GM18873 (cell line): ENCODE measurements at regions not wholly inside any gene's neighbourhood (a gene's known extent, or its start where the extent isn't known, plus 50 kb on each side); places are given as distances from the start of the nearest gene placed in this dataset.

Experiments used
- ATAC-seq: cut with Tn5 transposase; IDR thresholded peaks from one replicate; pipeline ENCODE4 v1.9.1; 2021; ENCODE audit warnings: mild to moderate bottlenecking, moderate library complexity, moderate number of reproducible peaks; ENCODE audit not compliant: unreplicated experiment, low FRiP score

DNA sequence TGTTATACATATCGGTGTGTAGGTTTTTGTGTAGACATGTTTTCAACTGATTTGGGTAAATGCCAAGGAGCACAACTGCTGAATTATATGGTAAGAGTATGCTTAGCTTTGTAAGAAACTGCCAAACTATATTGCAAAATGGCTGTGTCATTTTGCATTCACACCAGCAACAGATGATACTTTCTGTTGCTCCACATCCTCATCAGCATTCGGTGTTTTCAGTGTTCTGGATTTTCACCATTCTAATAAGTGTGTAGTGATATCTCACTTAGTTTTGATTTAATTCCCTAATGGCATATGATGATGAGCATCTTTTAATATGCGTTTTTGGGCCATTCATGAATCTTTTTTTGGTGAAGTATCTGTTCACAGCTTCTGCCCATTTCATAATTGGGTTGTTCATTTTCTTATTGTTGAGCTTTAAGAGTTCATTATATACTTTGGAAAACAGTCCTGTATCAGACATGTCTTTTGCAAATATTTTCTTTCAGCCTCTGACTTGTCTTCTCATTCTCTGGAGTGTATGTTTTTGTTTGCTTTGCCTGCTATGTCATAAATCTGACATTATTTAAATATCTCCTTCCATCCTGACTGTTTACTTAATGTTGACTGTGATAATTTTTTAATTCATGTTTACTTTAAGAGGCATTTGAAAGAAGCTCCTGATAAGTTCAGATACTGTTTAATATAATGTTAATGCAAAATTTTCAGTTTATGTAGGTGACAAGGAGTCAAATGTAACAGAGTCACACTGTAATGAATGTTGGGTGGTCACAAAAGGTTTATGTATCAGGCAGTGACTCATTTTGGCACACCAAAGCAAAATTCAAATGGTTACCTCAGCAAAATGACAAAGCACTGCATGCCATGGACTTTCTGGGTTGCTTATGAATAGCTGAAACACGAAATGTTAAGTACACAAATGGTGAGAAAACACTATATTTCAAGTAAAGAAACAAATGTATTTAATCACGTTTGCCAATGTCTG lies 181.1 kb upstream of the DAB2 start:
- ATAC-seq, result no peak

DNA sequence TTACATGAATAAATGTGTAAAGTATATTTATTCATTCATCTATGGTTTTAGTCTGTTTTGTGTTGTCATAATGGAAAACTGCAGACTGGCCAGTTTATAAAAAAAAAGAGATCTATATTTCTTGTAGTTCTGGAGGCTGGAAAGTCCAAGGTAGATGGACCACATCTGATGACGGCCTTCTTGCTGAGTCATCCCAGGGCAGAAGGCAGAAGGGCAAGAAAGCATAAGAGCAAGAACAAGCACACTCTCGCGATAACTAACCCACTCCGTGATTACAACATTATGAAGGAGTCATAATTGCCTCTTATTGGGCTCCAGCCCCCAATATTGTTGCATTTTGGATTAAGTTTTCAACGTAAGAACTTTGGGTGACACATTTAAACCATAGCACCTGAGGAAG lies 180.4 kb upstream of the DAB2 start:
- no peak for ATAC-seq

DNA sequence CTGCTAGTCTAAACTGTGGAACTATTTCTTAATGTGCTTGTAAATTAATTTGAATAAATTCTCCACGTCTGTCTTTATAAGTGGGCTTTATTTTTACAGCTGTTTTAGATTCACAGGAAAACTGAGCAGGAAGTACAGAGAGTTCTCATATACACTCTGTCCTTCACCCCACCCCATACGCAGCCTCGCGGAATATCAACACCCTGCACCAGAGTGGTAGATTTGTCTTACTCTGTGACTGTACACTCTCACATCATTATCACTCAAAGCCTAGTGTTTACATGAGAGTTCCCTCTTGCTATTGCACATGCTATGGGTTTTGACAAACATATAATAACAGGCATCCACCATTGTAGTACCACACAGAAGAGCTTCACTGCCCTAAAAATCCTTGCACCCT lies 179.7 kb upstream of the DAB2 start:
- no peak for ATAC-seq

DNA sequence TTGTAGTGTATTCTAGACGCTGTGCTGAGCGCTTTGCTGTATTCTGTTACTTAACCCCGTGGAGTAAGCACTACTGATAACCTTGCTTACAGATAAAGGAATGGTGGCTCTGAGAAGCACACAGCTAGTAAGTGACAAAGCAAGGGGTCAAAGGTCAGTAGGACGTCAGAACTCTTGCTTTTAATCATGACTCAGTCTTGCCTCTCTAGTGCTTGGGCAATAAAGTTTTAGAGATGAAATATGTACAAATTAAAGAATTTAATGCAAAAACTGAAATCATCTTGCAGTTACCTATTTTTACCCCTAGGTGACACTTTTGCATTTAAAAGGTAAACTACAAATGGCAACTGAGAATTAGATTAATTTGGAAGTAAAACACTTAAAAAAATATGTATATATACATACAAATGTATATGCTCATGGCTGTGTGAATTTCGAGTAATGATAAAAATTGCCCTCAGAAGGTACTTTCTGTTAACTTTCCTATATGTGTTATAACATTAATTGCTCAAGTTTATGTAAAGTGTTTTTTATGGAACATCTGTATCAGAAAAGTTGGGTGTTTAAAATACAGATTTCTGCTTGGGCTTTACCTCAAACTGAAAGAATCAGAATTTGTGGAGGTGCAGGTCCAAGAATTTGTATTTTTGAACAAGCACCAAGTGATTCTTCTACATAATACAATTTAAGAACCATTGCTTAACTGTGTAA lies 175.1 kb upstream of the DAB2 start:
- no peak for ATAC-seq

DNA sequence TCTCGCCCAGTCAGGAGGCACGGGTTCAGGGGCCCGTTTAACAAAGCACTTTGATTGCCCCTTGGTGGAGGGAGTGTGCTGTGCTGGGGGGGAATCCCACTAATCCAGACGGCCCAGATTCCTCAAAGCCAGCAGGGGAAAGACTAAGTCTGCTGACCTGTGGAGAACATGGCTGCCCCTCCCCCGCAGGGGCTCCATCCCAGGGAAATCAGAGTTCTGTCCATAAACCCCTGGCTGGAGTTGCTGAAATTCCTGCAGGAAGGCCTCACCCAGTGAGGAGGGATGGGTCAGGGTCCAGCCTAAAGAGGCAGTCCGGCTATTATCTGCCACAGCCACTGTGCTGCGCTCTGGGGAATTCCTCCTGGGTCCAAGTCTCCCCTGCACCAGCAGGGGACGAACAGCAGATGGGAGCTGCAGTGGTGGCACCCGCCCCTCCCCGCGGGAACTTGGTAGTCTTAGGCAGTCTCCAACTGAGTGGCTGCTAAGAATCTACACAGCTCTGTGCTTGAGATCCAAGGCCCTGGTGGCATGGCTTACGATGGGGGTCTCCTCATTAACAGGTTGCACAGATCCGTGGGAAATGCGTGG lies 174.0 kb upstream of the DAB2 start:
- ATAC-seq, result no peak

DNA sequence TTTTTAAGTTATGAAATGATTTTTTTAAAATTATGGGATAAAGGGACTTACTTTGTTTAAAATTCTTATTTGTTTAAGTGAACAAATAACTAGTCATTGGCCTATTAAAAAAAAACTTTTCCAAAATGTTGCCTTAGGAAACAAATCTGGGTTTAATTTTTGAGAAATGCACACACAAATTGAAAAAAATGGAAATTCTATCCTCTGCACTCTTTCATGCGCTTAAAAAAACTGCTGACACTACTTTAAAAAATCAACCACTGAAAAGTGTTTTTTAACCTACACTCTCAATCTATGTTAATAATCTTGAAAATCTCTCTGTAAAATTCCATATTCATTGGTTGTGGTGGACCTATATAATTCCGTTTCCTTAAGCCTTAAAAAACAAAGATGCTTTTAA lies 163.4 kb upstream of the DAB2 start:
- ATAC-seq, result no peak

DNA sequence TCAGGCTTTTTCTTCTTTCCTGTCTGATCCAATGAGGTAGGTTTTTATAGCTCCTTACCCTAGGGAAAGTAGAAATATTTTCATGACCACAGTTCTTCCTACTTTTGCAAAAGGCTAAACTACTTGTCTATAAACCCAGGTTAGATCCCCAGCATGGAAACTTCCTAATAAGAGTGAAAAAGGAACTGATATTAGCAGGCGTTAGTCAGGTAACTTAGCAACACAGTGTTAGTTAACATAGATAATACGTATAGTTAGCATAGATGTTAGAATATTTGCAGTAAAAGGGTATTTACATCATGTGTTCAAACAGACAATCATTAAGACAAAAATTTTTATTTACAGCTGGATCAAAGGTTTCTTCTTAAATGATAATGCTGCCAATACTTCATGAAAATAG lies 162.9 kb upstream of the DAB2 start:
- ATAC-seq, result no peak

DNA sequence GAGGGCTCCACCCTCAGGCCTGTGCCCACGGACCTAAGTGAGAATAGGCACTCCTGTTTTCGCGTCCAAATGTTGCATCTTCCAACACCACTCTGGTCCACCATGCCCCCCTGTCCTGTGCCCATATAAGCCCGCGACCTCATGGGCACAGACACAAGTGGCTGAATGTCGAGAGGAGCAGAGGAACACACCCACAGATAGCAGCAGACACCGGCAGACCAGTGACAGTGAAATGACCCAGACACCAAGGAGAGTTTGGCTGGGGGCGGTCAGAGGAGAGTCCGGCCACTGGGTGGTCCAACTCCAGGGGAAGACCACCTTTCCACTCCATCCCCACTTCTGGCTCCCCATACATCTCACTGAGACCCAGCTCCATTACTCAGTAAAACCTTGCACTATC lies 161.4 kb upstream of the DAB2 start:
- no peak for ATAC-seq

DNA sequence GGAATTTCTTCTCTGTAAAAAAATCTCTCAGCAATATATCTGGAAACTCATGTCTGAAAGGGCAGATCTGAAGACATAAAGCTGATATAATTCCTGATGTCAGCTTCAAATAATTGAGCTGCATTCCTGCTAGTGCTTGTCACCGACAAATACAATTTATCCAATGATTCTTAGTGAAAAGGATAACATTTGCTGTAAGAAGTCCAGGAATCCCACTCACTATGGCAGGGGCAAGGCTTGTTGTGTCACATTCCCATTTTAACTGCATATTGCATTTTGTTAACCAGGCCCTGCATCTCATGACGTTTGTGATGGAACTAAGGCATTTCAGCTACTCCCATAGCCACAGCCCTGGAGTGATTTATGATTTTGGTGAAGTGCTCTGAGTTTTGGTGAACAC lies 160.1 kb upstream of the DAB2 start:
- no peak for ATAC-seq

DNA sequence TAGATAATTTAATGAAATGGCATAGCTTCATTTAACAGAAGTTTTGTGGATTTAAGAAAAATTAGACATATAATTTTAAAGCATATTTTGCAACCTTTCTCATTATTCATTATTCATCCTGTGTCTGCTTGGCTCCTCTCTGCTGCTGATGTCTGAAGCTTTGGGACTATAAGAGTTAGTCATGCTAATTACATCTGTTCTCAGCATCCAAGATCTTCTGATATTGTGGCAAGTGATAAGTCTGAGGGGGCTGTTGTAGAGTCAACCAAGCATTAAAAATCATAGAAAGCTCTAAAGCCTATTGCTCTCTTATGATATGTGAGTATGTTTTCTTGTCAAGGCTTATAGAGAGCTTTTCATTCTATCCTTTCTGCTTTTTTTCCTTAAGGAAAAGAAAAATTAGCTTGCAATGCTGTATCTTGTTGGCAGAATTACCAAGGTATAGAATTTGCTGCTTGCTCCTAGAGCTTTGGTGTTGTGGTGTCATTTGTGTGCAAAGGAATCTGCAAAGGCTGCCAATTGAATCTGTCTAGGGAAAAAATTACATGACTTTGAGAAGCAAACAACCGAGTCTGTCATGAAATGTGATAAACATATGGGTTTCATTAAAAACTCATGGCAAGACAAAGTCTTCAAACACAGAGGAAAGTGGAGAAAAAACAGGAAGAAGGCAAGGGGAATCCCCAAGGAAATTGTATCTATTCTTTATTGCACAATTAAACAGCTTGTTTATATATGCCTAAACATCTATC lies 156.1 kb upstream of the DAB2 start:
- ATAC-seq, result no peak

DNA sequence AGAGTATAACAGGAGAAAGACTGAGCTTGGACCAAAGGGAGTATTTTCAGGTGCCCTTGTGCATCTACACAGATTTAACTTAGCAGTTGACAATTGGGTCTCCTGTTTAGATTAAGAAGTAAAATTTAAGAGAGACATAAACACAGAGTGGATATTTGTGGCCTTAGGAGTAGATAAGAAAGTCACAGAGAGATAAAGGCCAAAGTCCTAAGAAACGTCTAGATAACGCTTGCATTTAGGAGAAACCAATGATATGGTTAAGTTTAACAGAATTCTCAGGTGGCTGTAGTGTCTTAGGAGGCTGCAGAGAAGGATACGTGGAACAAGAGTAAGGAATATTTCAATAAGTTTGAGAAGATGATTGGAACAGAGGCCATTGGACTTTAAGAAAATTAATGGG lies 155.0 kb upstream of the DAB2 start:
- ATAC-seq, result no peak

DNA sequence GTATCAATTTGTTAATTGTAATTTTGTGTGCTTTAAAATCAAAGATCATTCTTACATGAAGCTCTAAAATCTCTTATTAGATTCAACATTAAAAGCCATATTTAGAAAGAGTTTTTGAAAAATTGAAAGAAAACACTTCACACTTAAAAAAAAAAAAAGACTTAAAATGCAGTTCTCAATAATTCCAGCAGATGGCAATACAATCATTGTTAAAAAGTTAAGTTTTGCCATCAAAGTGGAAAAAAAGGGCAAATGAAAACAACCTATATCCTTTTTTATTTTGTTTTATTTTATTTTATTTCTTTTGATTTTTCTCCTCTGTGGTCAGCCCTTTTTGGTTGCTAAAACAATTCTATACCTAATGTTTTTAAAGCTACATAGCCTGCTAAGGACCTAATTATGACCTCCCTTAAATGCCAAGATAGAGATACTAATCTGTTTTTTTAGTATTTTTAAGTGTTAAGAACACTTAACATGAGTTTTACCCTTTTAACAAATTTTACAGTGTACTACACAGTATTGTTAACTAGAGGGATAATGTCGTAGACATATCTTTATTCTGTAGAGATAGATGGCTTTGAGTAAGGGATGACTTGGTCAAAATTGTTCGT lies 154.2 kb upstream of the DAB2 start:
- ATAC-seq, result no peak

DNA sequence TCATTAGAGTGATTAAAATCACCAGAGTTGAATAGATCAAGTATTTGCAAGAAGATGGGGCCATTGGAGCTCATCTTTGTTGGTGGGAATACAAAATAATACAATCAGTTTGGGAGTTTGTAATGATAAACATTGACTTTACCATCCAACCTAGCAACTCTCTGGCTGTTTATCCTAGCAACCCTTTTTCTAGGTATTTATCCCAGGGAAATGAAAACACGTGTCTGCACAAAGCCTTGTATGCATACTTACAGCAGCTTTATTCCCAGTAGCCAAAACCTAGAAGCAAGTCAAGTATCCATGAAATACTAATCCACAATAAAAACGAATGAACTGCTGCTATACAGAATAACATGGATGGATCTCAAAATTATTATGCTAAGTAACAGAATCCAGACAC lies 152.7 kb upstream of the DAB2 start:
- ATAC-seq, result no peak

DNA sequence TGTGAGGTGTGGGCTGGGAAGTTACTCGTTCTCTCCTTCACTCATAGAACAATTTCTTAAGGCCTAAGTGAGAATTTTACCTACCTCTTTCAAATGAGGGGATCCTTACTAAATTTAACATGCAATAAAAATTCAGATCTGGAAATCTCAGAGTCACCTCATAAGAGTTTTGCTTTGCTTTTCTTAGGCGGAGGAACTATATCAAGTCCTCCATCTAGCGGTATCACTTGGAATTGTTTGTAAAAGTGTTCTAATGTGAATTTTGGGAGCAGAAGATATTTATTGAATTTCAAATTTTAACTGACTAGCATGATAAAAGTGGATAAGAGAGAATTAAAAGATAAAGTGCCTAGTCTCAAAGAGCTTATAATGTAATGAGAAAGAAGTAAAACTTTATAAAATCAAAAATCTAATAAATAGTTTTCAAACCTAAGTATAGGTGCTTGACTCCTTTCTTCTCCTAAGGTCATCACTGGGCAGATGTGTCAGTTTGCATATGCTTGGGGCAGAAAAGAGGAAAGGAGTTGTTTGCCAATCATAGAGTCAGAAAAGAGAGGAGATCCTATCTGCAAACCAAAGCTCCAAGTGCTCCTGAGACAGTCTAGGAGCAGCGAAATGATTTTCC lies 145.7 kb upstream of the DAB2 start:
- ATAC-seq, result no peak

DNA sequence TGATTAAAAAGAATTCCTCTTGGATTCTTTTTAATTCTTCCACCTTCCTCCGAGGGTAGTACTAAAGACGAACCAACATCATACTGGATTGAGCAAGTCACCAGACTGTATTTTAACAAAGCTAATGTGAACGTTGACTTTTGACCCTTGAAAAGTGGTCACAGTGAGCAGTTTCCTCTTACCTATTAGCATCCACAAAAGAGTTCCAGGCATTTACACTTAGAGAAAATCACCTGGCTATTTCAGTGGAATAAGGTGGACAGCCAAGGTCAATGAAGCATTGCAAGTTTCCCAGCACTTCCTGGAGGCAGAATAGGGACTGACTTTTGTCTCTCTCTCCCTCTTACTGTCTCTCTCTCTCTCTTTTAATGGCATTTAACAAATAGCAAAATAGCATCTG lies 145.1 kb upstream of the DAB2 start:
- ATAC-seq, result no peak

DNA sequence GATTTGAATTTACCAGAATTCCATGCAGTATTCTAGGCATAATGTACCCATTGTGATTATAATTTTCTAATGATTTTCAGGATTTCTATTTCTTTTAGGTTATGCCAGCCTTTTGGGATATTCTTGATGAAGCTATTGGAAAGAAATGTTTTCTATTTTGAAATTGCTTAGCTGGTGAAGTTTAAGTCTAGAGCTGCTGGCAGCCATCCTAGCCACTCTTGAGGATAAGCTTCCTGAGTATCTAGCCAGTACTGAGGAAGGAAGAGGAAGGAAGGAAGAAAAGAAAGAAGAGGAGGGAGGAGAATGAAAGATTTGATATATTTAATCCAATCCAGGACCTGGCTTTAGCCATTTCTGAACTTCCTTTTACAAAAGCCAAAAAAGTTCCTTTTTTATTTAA lies 142.1 kb upstream of the DAB2 start:
- no peak for ATAC-seq

DNA sequence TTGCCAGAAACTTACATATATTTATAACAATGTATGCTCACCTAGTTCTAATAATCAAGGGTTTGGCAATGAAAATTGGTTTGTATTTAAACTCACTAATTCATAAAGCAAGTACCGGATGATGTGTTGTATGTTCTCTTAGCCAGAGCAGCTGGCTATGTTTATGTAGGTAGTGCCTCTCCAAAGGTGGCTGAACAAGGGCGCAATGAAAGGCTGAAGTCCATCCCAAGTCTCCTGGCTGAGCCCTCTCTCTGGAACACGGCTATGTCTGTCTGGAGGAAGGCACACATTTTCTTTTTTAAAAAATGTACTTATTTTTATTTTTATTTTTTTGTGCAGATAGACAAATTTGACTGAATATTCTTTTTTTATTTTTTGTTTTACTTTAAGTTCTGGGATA lies 141.2 kb upstream of the DAB2 start:
- no peak for ATAC-seq

DNA sequence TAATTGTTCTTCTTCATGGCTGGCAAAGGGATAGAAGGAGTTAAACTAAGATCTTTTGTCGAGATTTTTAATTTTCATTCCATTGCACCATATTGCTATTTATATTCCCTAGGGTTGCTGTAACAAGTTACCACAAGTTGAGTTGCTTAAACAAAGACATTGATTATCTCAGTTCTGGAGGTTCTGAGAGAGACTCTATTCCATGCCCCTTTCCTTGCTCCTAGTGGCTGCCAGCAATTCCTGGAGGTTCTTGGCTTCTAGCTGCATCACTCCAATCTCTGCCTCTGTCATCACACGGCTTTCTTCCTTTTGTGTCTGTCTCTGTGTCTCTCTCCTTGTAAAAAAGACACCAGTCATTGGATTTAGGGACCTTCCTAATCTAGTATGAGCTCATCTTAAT lies 136.6 kb upstream of the DAB2 start:
- ATAC-seq, result no peak

DNA sequence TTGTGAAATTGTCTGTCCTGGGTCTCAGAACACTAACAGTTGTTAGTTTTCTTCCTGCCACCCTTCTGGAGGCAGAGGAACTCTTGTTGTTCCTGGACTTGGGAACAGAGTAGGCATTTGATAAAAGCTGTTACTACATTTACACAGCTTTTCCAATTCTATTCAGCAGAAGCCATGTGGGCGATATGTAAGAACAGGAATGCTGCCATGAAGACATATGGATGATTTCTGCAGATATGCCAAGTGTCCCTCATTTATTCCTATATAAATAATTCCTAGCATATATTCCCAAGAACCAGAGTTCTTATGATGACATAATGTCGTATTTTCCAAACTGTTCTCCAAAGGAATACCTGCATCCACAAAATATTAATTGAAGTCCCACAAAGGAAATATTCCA lies 135.9 kb upstream of the DAB2 start:
- ATAC-seq, result no peak

DNA sequence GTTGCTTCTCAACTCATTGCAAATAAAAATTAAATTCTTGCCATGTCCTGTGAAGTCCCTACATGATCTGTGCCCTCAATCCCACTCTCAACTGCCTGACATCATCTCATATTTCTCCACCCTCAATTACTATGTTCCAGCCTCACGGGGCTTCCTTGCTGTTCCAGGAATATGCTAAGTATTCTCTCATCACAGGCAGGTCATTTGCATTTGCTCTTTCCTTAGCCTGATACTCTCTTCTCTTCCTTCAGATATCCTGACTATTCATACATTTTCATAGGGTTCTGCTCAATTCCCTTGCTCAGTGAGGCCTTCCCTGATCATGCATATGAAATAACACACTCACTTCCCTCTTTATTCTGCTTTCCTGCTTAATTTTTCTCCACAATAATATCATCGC lies 135.1 kb upstream of the DAB2 start:
- ATAC-seq, result no peak
